Thyroid gland (tissue), 4 donors: ENCODE measurements at regions not wholly inside any gene's neighbourhood (a gene's known extent, or its start where the extent isn't known, plus 50 kb on each side); places are given as distances from the start of the nearest gene placed in this dataset.

Experiments
- CTCF ChIP-seq, 6 experiments: fragments of 200-600 bp in 3 of 6; fragments of 450-650 bp in 3 of 6; sonication (generic) in 3 of 6; IDR thresholded peaks; one replicate each; pipeline ENCODE4 v1.5.1; 2016 to 2019; ENCODE audit warnings: antibody characterized with exemption in 6 of 6, mild to moderate bottlenecking in 2 of 6, inconsistent platforms in 1 of 6, moderate library complexity in 1 of 6
- POLR2A ChIP-seq, 2 donors: fragments of 450-650 bp; IDR thresholded peaks; one replicate each; pipeline ENCODE4 v1.6.1; 2017; ENCODE audit warnings: antibody characterized with exemption in 2 of 2, mild to moderate bottlenecking in 2 of 2, moderate library complexity in 1 of 2

GRCh38 chr1:79460773-79461436 lies 454.4 kb upstream of the ADGRL4 start:
- TF ChIP-seq CTCF (IDR thresholded peaks at IDR 0.05) (no peak), POLR2A (IDR thresholded peaks at IDR 0.05) (no peak)
